Fibroblast of lung (primary cell): ENCODE measurements at regions not wholly inside any gene's neighbourhood (a gene's known extent, or its start where the extent isn't known, plus 50 kb on each side); places are given as distances from the start of the nearest gene placed in this dataset.

Source experiments
- DNase-seq, 2 donors: peaks; one replicate each; pipeline versions ENCODE4 v3.0.0 to v3.0.0-alpha.2; 2010; ENCODE audit warnings: low read depth in 2 of 2
- H2AFZ ChIP-seq: 2 replicates; pipeline ENCODE4 v1.5.1; 2012; ENCODE audit warnings: low read length, control low read depth, inconsistent platforms
- H3K27ac ChIP-seq: 2 replicates; pipeline ENCODE4 v1.5.1; 2011; ENCODE audit warnings: low read length, control low read depth; ENCODE audit not compliant: insufficient read depth
- H3K27me3 ChIP-seq: 2 replicates; pipeline ENCODE4 v1.5.1; 2011; ENCODE audit warnings: mild to moderate bottlenecking, low read length; ENCODE audit not compliant: control insufficient read depth, insufficient read depth
- H3K36me3 ChIP-seq: 2 replicates; pipeline ENCODE4 v1.5.1; 2011; ENCODE audit warnings: low read length; ENCODE audit not compliant: control insufficient read depth, insufficient read depth
- H3K4me1 ChIP-seq: 2 replicates; pipeline ENCODE4 v1.5.1; 2011; ENCODE audit warnings: low read length; ENCODE audit not compliant: control insufficient read depth, insufficient read depth; ENCODE audit errors: extremely low read depth
- H3K4me2 ChIP-seq: 2 replicates; pipeline ENCODE4 v1.5.1; 2011; ENCODE audit warnings: low read length, control low read depth; ENCODE audit not compliant: insufficient read depth; ENCODE audit errors: extremely low read depth
- H3K4me3 ChIP-seq, 4 experiments: fragments of 200-600 bp in 1 of 4; sonication (generic) in 1 of 4; replicated peaks in 1 of 4; 2 replicates each; pipeline ENCODE4 v1.5.1; 2011 to 2016; ENCODE audit warnings: low read length in 4 of 4, low read depth in 3 of 4, mild to moderate bottlenecking in 3 of 4, control low read depth in 2 of 4, inconsistent platforms in 1 of 4, mixed read lengths in 1 of 4; ENCODE audit not compliant: insufficient read depth in 1 of 4; ENCODE audit errors: control extremely low read depth in 1 of 4
- H3K79me2 ChIP-seq: 2 replicates; pipeline ENCODE4 v1.5.1; 2012; ENCODE audit warnings: mild to moderate bottlenecking, low read length, inconsistent platforms; ENCODE audit not compliant: control insufficient read depth, insufficient read depth
- H3K9ac ChIP-seq: 2 replicates; pipeline ENCODE4 v1.5.1; 2011; ENCODE audit warnings: mild to moderate bottlenecking, low read length, control low read depth; ENCODE audit not compliant: insufficient read depth
- H3K9me3 ChIP-seq: 2 replicates; pipeline ENCODE4 v1.5.1; 2012; ENCODE audit warnings: low read depth, low read length; ENCODE audit not compliant: control insufficient read depth, insufficient read depth
- H4K20me1 ChIP-seq: 2 replicates; pipeline ENCODE4 v1.5.1; 2011; ENCODE audit warnings: low read length; ENCODE audit not compliant: control insufficient read depth, insufficient read depth; ENCODE audit errors: extremely low read depth
- CTCF ChIP-seq, 2 donors: IDR thresholded peaks in 1 of 2; conservative IDR thresholded peaks in 1 of 2; 1 replicate in 1 of 2; 2 replicates in 1 of 2; pipeline ENCODE4 v1.5.1; 2011 to 2012; ENCODE audit warnings: low read length in 2 of 2, control low read depth in 1 of 2, inconsistent platforms in 1 of 2, low read depth in 1 of 2, mild to moderate bottlenecking in 1 of 2
- EZH2 ChIP-seq: IDR thresholded peaks from 2 replicates; pipeline ENCODE4 v1.5.1; 2012; ENCODE audit warnings: low read length, control low read depth, mild to moderate bottlenecking; ENCODE audit errors: missing control alignments

GRCh38 chr17:62892061-62892675, 73.9 kb upstream of the TANC2 start:
- Histone ChIP-seq H3K79me2 (no peaks in the 10 kb centered on the region), H4K20me1 (no peaks in the 10 kb centered on the region), H3K27me3 (no peaks in the 10 kb centered on the region), H3K4me1 (peaks cover 2% of the 10 kb centered on the region), H3K36me3 (no peaks in the 10 kb centered on the region), H3K9ac (no peak overlapping the region), H3K27ac (no peak overlapping the region), H2AFZ (no peak overlapping the region), H3K9me3 (no peaks in the 10 kb centered on the region), H3K4me3 (no peak overlapping the region), H3K4me2 (no peak overlapping the region)
- TF ChIP-seq CTCF (conservative IDR thresholded peaks at IDR 0.05 in 1 of 2, IDR thresholded peaks at IDR 0.05 in 1 of 2; ENCODE audit: low read depth in 1 of 2, low read length in 2 of 2) (no peak), EZH2 (no peak)
- DNase-seq: peak in 1 of 2 donors; percentile 38

- no peak overlapping the region for H3K27ac ChIP-seq
- H3K79me2 ChIP-seq: no peaks in the 10 kb centered on the region
- TF ChIP-seq EZH2: no peak
- H4K20me1 ChIP-seq: no peaks in the 10 kb centered on the region
- no peaks in the 10 kb centered on the region for H3K36me3 ChIP-seq
- H3K4me3 ChIP-seq: no peak overlapping the region
- H2AFZ ChIP-seq: no peak overlapping the region
- H3K4me2 ChIP-seq: no peak overlapping the region
- no peaks in the 10 kb centered on the region for H3K9me3 ChIP-seq
- no peaks in the 10 kb centered on the region for H3K27me3 ChIP-seq
- H3K9ac ChIP-seq: no peak overlapping the region
- no peak for DNase-seq
- peaks cover 2% of the 10 kb centered on the region for H3K4me1 ChIP-seq
Observed at GRCh38 chr17:62891659-62892058, 74.4 kb upstream of the TANC2 start.

GRCh38 chr17:62888765-62889164, 77.3 kb upstream of the TANC2 start:
- Histone ChIP-seq H2AFZ (no peak overlapping the region), H4K20me1 (no peaks in the 10 kb centered on the region), H3K79me2 (no peaks in the 10 kb centered on the region), H3K27me3 (no peaks in the 10 kb centered on the region), H3K27ac (no peak overlapping the region), H3K4me3 (no peak overlapping the region), H3K9ac (no peak overlapping the region), H3K36me3 (no peaks in the 10 kb centered on the region), H3K9me3 (no peaks in the 10 kb centered on the region), H3K4me1 (peaks cover 2% of the 10 kb centered on the region), H3K4me2 (no peak overlapping the region)
- no peak for TF ChIP-seq CTCF (conservative IDR thresholded peaks at IDR 0.05 in 1 of 2, IDR thresholded peaks at IDR 0.05 in 1 of 2; ENCODE audit: low read depth in 1 of 2, low read length in 2 of 2)
- TF ChIP-seq EZH2: no peak
- DNase-seq: no peak
